C1 segment of cervical spinal cord (tissue), 14 donors: ENCODE measurements at regions not wholly inside any gene's neighbourhood (a gene's known extent, or its start where the extent isn't known, plus 50 kb on each side); places are given as distances from the start of the nearest gene placed in this dataset.
A peak's percentile ranks its signal among the peaks of the same experiment; 100 is the strongest.
"Not testable (repeated sequence)": the region's sequence is repeated elsewhere in the genome, so short reads cannot be mapped to it uniquely, and the experiment has no call there.

ENCODE experiments used
- DNase-seq, 14 donors: peaks; one replicate each; lab custom pipeline; 2025; lab: John Stamatoyannopoulos, UW

GRCh38 chr3:150247441-150247840 is 160.7 kb upstream of the TSC22D2 start:
- no peak for DNase-seq

DNA sequence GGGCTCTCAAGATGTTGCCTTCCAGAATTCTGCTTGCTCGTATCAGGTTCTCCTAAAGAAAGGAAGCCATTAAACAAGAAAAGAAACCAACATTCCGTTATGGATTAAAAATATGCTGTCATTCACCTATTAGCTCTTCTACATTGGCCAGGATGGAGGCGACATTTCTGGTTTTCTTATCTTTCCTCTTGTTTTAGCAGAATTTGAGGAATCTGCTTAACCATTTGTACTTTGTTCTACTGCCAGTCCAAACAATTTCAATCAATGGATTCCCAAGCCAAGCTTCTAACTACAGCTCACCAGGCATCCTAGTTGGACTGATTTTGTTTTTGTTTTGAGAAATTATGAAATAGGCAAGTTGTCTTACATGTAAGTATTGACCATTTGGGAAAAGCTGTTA is 164.6 kb upstream of the TSC22D2 start:
- DNase-seq, result no peak

GRCh38 chr3:150242220-150242936 is 165.7 kb upstream of the TSC22D2 start:
- no peak for DNase-seq

DNA sequence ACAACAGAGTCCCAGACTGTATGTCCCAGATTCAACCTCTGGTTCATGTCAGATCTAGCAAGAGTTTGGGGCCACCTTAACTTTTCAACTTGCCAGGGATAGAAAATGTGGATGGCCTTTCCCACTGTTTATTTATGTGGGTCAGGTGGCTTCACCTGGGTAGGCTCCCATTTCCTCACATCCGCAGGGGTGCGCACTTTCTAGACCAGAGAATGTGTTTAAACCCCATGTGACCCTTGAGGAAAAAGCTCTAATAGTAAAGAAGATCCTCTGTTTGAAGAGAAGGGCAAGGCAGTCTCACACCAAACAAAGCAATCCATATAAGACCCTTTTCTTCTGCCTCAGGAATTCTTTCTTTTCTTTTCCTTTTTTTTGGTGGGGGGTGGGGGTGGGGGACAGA is 167.2 kb upstream of the TSC22D2 start:
- DNase-seq, result no peak

DNA sequence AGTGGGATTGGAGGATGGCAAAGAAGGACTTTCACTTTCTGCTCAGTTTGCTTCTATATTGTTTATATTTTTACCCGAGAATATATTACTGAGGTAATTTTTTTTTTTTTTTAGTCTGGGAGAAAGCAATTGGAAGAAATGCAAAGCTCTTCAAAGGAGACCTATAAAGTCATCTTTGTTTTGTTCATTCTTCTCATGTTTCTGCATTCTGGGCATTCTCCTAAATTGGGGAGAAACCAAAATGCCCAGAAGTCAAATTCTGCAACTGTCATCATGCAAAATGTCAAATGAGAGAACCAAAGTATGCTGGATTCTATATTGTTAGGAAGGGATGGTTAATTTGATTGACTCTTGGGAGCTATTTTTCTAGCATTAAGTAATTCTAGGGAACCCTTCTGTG is 168.3 kb upstream of the TSC22D2 start:
- no peak for DNase-seq

- DNase-seq, result no peak
Measured at GRCh38 chr3:150238995-150239619, 169.0 kb upstream of the TSC22D2 start.

- DNase-seq, result peak in 1 of 14 donors; percentile 20
Measured at GRCh38 chr3:150238048-150238802, 169.9 kb upstream of the TSC22D2 start.

- peak in 3 of 14 donors; percentile 8 to 49 (median 48) for DNase-seq
Measured at GRCh38 chr3:150237490-150237889, 170.6 kb upstream of the TSC22D2 start.

GRCh38 chr3:150236316-150237082 is 171.6 kb upstream of the TSC22D2 start:
- DNase-seq, result no peak

GRCh38 chr3:150235799-150236198 is 172.3 kb upstream of the TSC22D2 start:
- no peak for DNase-seq

- peak in 8 of 14 donors; percentile 4 to 65 (median 28) for DNase-seq
Measured at GRCh38 chr3:150232992-150233451, 175.1 kb upstream of the TSC22D2 start.

GRCh38 chr3:150230037-150230436 is 178.1 kb upstream of the TSC22D2 start:
- DNase-seq, result no peak

DNA sequence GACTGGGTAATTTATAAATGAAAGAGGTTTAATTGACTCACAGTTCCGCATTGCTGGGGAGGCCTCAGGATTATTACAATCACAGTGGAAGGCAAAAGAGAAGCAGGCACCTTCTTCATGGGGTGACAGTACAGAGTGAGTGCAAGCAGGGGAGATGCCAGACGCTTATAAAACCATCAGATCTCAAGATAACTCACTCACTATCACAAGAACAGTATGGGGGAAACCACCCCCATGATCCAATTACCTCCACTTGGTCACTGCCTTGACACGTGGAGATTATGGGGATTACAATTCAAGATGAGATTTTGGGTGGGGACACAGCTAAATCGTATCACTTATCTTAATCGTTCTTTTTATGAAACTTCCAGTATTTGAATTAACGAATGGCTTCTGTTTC is 179.5 kb upstream of the TSC22D2 start:
- not testable (repeated sequence) for DNase-seq

- DNase-seq, result peak in 6 of 14 donors; percentile 10 to 33 (median 19)
Measured at GRCh38 chr3:150227839-150228238, 180.3 kb upstream of the TSC22D2 start.

DNA sequence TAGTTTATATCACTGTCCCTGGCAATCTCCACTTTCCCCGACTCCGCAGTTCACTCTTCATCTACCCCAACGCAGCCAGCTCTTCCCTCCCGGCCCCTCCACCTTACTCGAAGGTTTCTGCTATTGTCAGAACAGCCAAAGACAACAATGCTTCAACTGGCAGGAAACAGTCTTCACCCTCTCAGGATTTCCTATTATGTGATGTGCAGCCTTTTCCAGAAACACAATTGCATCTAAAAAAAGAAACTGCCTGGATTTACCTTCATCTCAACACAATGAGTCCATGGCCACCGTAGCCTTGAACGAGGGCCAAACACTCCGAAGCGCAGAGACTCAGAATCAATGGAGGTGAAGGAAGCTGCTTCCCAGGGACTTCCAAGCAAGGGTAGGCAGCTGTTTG is 182.1 kb upstream of the TSC22D2 start:
- no peak for DNase-seq

- no peak for DNase-seq
Measured at GRCh38 chr3:150223558-150223957, 184.5 kb upstream of the TSC22D2 start.

GRCh38 chr3:150222691-150223489 is 185.2 kb upstream of the TSC22D2 start:
- no peak for DNase-seq

DNA sequence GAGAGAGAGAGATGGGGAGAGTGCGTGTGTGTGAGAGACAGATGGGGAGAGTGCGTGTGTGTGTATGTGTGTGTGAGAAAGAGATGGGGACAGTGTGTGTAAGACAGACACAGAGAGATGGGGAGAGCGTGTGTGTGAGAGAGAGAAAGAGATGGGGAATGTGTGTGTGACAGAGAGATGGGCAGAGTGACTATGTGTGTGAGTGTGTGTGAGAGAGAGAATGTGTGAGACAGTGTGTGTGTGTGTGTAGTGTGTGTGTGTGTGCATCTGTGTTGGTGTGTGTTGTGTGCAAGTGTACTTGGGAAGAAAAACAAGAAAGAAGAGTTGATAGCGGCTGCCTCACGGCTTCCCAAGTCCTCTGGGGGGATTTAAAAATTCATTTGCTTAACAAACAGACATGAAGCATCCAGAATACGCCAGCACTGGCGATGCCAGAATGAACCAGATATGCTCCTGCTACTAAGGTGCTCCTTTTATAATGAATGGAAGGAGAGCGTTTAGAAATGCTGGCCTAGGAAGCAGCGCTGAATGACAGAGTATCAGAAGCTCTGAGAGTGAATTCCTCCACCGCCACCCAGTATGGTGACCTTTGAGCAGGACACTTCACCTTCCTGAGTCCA is 186.1 kb upstream of the TSC22D2 start:
- no peak for DNase-seq

DNA sequence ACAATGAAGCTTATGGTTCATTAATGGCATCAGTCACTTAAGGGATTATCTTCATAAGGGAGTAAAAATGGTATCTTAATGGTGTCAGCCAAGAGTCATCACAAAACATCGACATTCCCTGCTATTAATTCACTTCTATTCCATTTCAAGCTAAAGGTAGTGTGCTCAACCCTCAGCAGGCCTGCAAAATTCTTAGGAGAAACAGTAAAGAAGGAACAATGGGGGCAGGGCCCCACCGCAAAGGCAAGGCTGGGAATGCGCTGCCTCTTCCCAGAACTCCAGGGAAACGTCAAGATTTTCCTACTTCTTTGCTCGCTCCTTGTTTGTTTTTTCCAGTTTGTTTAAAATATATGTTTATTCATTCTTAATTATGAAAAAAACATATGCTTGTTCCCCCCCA is 187.3 kb upstream of the TSC22D2 start:
- DNase-seq, result no peak

GRCh38 chr3:150220041-150220440 is 188.1 kb upstream of the TSC22D2 start:
- DNase-seq, result no peak
